ENCODE measurements at regions not wholly inside any gene's neighbourhood (a gene's known extent, or its start where the extent isn't known, plus 50 kb on each side); places are given as distances from the start of the nearest gene placed in this dataset.

- no peak for TF ChIP-seq POLR2A (IDR thresholded peaks at IDR 0.05)
- TF ChIP-seq, protein P1, sequence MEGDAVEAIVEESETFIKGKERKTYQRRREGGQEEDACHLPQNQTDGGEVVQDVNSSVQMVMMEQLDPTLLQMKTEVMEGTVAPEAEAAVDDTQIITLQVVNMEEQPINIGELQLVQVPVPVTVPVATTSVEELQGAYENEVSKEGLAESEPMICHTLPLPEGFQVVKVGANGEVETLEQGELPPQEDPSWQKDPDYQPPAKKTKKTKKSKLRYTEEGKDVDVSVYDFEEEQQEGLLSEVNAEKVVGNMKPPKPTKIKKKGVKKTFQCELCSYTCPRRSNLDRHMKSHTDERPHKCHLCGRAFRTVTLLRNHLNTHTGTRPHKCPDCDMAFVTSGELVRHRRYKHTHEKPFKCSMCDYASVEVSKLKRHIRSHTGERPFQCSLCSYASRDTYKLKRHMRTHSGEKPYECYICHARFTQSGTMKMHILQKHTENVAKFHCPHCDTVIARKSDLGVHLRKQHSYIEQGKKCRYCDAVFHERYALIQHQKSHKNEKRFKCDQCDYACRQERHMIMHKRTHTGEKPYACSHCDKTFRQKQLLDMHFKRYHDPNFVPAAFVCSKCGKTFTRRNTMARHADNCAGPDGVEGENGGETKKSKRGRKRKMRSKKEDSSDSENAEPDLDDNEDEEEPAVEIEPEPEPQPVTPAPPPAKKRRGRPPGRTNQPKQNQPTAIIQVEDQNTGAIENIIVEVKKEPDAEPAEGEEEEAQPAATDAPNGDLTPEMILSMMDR (IDR thresholded peaks at IDR 0.05): no peak
Measured at GRCh38 chr4:176565049-176565448, 227.7 kb downstream of the VEGFC start.

Data from stomach (tissue), 4 donors.